Endothelial cell (in vitro differentiated cells): ENCODE measurements at regions not wholly inside any gene's neighbourhood (a gene's known extent, or its start where the extent isn't known, plus 50 kb on each side); places are given as distances from the start of the nearest gene placed in this dataset.

Experiments used
- DNase-seq: peaks from one replicate; pipeline ENCODE4 v3.0.0; 2021; ENCODE audit warnings: low spot score
- H3K27ac Mint-ChIP-seq: one replicate; pipeline ENCODE4 v1.8.0; 2021; ENCODE audit warnings: mixed read lengths, inconsistent platforms; ENCODE audit not compliant: unreplicated experiment
- H3K27me3 Mint-ChIP-seq: one replicate; pipeline ENCODE4 v1.8.0; 2021; ENCODE audit warnings: mild to moderate bottlenecking, moderate library complexity, mixed read lengths, inconsistent platforms; ENCODE audit not compliant: unreplicated experiment
- H3K36me3 Mint-ChIP-seq: one replicate; pipeline ENCODE4 v1.8.0; 2021; ENCODE audit warnings: mild to moderate bottlenecking, low read depth, mixed read lengths, inconsistent platforms; ENCODE audit not compliant: unreplicated experiment
- H3K4me1 Mint-ChIP-seq: one replicate; pipeline ENCODE4 v1.8.0; 2021; ENCODE audit warnings: mild to moderate bottlenecking, mixed read lengths, inconsistent platforms; ENCODE audit not compliant: unreplicated experiment
- H3K4me3 Mint-ChIP-seq: one replicate; pipeline ENCODE4 v1.8.0; 2021; ENCODE audit warnings: mild to moderate bottlenecking, mixed read lengths, inconsistent platforms; ENCODE audit not compliant: unreplicated experiment
- H3K9me3 Mint-ChIP-seq: one replicate; pipeline ENCODE4 v1.8.0; 2021; ENCODE audit warnings: mixed read lengths, inconsistent platforms; ENCODE audit not compliant: unreplicated experiment
- TF ChIP-seq, protein P1 (sequence below): fragments of 200-600 bp; sonication (generic); IDR thresholded peaks from one replicate; pipeline ENCODE4 v1.5.0; 2021; ENCODE audit warnings: antibody characterized with exemption; ENCODE audit not compliant: unreplicated experiment

DNA sequence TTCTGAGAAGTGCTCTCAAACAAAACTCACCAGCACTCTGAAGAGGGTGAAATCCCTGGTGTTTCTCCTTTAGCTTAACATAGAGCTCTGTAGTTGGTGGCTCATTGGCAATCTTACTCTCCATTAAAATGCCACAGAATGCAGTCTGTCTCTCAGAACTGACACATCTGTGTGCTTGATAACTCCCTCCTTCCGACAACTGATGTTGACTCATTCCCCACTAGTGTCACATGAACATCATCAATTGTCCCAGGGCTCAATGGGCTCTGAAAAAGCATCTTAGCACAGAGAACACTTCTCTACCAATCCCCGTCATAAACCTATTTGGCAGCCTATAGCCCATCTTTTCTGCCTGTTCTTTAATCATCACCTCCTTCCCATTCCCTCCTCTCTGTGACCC lies 133.2 kb upstream of the ZC3H11B start:
- TF ChIP-seq, protein P1, sequence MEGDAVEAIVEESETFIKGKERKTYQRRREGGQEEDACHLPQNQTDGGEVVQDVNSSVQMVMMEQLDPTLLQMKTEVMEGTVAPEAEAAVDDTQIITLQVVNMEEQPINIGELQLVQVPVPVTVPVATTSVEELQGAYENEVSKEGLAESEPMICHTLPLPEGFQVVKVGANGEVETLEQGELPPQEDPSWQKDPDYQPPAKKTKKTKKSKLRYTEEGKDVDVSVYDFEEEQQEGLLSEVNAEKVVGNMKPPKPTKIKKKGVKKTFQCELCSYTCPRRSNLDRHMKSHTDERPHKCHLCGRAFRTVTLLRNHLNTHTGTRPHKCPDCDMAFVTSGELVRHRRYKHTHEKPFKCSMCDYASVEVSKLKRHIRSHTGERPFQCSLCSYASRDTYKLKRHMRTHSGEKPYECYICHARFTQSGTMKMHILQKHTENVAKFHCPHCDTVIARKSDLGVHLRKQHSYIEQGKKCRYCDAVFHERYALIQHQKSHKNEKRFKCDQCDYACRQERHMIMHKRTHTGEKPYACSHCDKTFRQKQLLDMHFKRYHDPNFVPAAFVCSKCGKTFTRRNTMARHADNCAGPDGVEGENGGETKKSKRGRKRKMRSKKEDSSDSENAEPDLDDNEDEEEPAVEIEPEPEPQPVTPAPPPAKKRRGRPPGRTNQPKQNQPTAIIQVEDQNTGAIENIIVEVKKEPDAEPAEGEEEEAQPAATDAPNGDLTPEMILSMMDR = no peak
- Mint-ChIP-seq H3K36me3 (no peaks in the 10 kb centered on the region), H3K4me1 (peaks cover 11% of the 10 kb centered on the region), H3K4me3 (no peak overlapping the region), H3K9me3 (no peaks in the 10 kb centered on the region), H3K27ac (no peak overlapping the region), H3K27me3 (peaks cover 2% of the 10 kb centered on the region)
- DNase-seq = no peak

DNA sequence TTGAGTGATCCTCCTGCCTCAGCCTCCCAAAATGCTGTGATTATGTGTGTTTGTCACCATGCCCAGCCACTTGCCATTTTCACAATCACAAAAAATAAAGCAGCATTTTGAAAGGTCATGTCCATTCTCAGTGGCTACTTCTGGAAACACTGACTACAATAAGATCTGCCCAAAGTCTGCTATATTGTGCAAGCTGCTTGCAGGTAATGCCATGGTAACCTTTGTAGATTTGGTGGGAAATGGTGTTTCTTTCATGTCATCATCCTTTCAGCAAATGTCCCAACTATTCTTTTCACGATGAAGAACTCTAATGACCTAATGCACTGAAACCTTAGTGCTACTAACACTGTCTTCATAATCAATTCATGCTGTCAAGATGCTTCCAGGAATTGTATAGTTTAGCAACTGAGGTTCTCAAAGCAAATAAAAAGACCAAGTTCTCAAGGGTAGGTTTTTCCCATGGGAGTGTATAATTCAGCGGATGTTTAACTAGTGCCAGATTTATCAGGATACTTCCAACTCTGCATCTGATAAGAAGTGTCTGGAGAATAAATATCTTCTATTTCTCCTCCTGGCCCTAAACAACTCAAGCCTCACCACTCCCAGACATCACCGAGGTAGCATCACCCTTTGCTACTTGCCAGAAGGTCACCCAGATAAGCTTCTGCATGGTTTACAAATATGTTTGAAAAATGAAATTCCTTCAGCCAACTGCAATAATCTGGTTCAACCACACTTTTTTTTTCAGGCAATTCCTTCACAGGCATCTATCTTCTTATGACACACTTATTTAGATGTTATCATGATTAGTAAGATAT lies 132.0 kb upstream of the ZC3H11B start:
- Mint-ChIP-seq H3K4me3 (no peak overlapping the region), H3K9me3 (no peaks in the 10 kb centered on the region), H3K36me3 (no peaks in the 10 kb centered on the region), H3K27ac (no peak overlapping the region), H3K4me1 (peaks cover 11% of the 10 kb centered on the region), H3K27me3 (peaks cover 2% of the 10 kb centered on the region)
- TF ChIP-seq, protein P1 = no peak
- no peak for DNase-seq

DNA sequence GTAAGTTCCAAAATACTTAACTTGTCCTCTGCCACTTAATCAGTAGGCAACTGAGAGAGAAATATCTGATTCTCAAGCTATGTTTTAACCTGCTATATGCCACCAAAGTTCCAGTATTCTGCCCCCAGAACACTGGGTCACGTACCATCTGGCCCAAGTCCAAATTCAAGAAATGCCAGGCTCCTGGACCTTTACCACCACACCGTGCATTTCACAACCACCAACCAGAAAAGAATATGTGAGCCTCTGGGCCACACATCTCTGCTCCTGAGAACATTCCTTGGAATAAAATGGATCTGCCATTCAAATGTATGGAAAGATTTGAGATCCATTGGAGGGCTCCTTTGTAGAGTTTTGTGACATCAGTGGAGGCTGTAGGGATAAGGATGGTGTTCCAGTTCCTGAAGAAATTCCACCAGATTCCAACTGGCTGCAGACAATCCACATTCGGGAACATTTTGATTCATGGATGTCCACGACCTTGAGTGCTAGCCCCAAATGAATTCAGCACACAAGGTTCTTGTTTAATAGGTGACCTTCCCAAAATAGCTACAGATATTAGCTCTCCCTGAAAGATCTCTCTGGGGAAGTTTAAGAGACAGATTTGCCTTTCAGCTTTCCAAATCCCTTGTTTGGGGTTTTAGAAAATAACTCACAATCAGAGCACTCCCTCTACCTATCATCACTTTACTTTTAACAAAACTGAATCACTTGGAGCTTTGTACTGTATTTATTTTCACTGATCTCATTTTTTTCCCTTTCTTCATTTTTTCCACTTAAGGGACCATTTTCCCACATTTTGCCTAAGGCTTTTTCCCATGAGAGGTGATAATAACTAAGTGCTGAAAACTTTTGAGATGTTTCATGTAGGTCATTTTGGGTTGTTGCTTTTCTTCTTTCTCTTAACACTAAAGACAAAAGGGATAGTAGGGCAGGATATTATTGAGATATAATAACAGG lies 128.4 kb upstream of the ZC3H11B start:
- Mint-ChIP-seq H3K27me3 (peaks cover 2% of the 10 kb centered on the region), H3K9me3 (no peaks in the 10 kb centered on the region), H3K27ac (no peak overlapping the region), H3K4me3 (no peak overlapping the region), H3K4me1 (no peaks in the 10 kb centered on the region), H3K36me3 (no peaks in the 10 kb centered on the region)
- TF ChIP-seq, protein P1 = no peak
- no peak for DNase-seq

DNA sequence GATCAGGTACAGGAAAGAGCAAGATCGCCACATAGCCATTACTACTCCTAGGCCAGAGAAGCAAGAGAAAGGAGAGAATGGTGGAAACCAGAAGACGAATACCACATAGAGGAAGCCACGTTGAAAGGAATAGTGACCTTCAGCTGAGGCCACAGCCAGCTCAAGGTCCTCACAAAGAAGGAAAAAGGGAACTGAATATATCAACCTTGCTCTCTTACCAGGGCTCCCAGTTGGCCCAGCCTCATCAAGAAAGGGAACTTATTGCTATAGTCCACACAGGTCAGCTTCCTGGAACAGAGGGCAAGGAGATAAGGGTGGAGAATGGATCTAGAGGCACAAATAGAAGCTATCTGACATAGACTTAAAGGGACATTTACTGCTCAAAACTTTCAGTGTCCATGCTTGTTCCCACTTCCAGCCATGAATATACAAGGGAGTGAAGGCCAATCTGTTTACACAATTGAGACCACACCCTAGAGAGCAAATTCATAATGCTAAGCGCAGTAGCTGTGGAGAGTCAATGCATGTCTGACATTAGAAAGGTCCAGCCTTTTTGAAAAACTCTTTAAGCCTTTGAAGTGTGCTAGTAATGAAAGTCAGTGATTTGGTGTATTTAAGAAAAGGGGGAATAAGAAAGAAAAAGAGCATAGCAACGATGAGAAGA lies 120.7 kb upstream of the ZC3H11B start:
- no peaks in the 10 kb centered on the region for H3K4me1 Mint-ChIP-seq
- H3K27ac Mint-ChIP-seq = no peak overlapping the region
- no peaks in the 10 kb centered on the region for H3K36me3 Mint-ChIP-seq
- no peaks in the 10 kb centered on the region for H3K27me3 Mint-ChIP-seq
- TF ChIP-seq, protein P1 = no peak
- DNase-seq = no peak
- no peaks in the 10 kb centered on the region for H3K9me3 Mint-ChIP-seq
- H3K4me3 Mint-ChIP-seq = no peak overlapping the region
